Gastroesophageal sphincter (tissue), 4 donors: ENCODE measurements at regions not wholly inside any gene's neighbourhood (a gene's known extent, or its start where the extent isn't known, plus 50 kb on each side); places are given as distances from the start of the nearest gene placed in this dataset.

ENCODE experiments used
- ATAC-seq: fragments of 150-250 bp; one replicate; pipeline ENCODE4 v1.9.1; 2016; ENCODE audit warnings: mild to moderate bottlenecking, moderate library complexity
- H3K27ac ChIP-seq, 4 donors: fragments of 200-600 bp; sonication (generic) in 3 of 4; 1 replicate in 3 of 4; 2 replicates in 1 of 4; pipeline ENCODE4 v1.5.1; 2016 to 2019
- H3K27me3 ChIP-seq: fragments of 200-600 bp; sonication (generic); one replicate; pipeline ENCODE4 v1.5.1; 2019
- H3K36me3 ChIP-seq, 2 donors: fragments of 200-600 bp; sonication (generic); one replicate each; pipeline ENCODE4 v1.5.1; 2019; ENCODE audit warnings: control low read depth in 1 of 2
- H3K4me1 ChIP-seq, 3 donors: fragments of 200-600 bp; sonication (generic); 1 replicate in 2 of 3; 2 replicates in 1 of 3; pipeline ENCODE4 v1.5.1; 2016 to 2019; ENCODE audit warnings: control low read depth in 2 of 3
- H3K4me3 ChIP-seq, 2 donors: fragments of 200-600 bp; sonication (generic); one replicate each; pipeline ENCODE4 v1.5.1; 2019; ENCODE audit warnings: mild to moderate bottlenecking in 1 of 2, moderate library complexity in 1 of 2
- H3K9me3 ChIP-seq, 3 donors: fragments of 200-600 bp; sonication (generic); one replicate each; pipeline ENCODE4 v1.5.1; 2017 to 2019; ENCODE audit warnings: control low read depth in 2 of 3
- CTCF ChIP-seq, 4 experiments: fragments of 200-600 bp in 2 of 4; fragments of 450-650 bp in 2 of 4; sonication (generic) in 1 of 4; IDR thresholded peaks; one replicate each; pipeline ENCODE4 v1.5.1; 2017 to 2019; ENCODE audit warnings: antibody characterized with exemption in 4 of 4, mild to moderate bottlenecking in 2 of 4, moderate library complexity in 2 of 4
- EP300 ChIP-seq: sonication (generic); formaldehyde crosslinking; IDR thresholded peaks from one replicate; pipeline ENCODE4 v1.6.1; 2017; ENCODE audit warnings: antibody characterized with exemption, mild to moderate bottlenecking
- POLR2A ChIP-seq, 2 donors: fragments of 450-650 bp; IDR thresholded peaks; one replicate each; pipeline ENCODE4 v1.6.1; 2017; ENCODE audit warnings: antibody characterized with exemption in 2 of 2, mild to moderate bottlenecking in 2 of 2, moderate library complexity in 1 of 2
- POLR2AphosphoS5 ChIP-seq: sonication (generic); formaldehyde crosslinking; IDR thresholded peaks from one replicate; pipeline ENCODE4 v1.6.1; 2017; ENCODE audit warnings: antibody characterized with exemption
- WGBS, 2 donors: methylation state at CpG; one replicate each; pipeline ENCODE4 v1.1.5; 2018; ENCODE audit warnings: low coverage in 1 of 2; 5-methylcytosine and 5-hydroxymethylcytosine counted together

GRCh38 chr13:99104396-99104795 lies 96.3 kb upstream of the UBAC2 start:
- TF ChIP-seq CTCF (IDR thresholded peaks at IDR 0.05) (no peak), EP300 (no peak), POLR2AphosphoS5 (no peak), POLR2A (IDR thresholded peaks at IDR 0.05) (no peak)
- Histone ChIP-seq H3K27ac (no peak overlapping the region), H3K36me3 (no peaks in the 10 kb centered on the region), H3K9me3 (no peaks in the 10 kb centered on the region), H3K4me1 (no peaks in the 10 kb centered on the region), H3K4me3 (no peak overlapping the region), H3K27me3 (peaks cover 3% of the 10 kb centered on the region)
- WGBS, 2 donors = 76 to 93% methylated on average over 7 to 9 of the region's 9 CpGs
- no peak for ATAC-seq

DNA sequence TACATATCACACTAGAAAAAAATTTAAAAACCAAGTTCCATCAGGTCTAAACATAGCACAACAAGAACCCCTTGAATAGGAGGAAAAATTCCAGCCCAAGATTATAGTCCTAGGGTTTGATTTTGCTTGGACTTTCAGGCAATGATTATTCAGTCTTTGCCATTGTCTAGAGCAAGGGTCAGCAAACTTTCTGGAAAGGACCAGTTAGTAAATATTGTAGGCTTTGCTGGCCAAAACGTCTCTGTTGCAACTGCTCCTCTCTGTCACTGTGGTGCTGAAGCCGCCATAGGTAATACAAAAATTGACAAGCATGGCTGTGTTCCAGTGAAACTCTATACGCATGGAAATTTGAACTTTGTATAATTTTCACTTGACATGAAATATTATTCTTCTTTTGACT lies 95.5 kb upstream of the UBAC2 start:
- no peak for TF ChIP-seq EP300
- TF ChIP-seq POLR2AphosphoS5 = no peak
- TF ChIP-seq CTCF (IDR thresholded peaks at IDR 0.05) = no peak
- no peak for TF ChIP-seq POLR2A (IDR thresholded peaks at IDR 0.05)
- ATAC-seq = no peak
- WGBS, 2 donors = 88 to 95% methylated on average over 3 of the region's 3 CpGs

GRCh38 chr13:99113351-99113750 lies 87.3 kb upstream of the UBAC2 start:
- TF ChIP-seq POLR2A (IDR thresholded peaks at IDR 0.05) = no peak
- TF ChIP-seq CTCF (IDR thresholded peaks at IDR 0.05) = no peak
- no peak for TF ChIP-seq EP300
- no peak for TF ChIP-seq POLR2AphosphoS5
- no peak overlapping the region for H3K4me3 ChIP-seq
- H3K27me3 ChIP-seq = no peaks in the 10 kb centered on the region
- H3K36me3 ChIP-seq = no peaks in the 10 kb centered on the region
- ATAC-seq = no peak
- 65% methylated on average over 2 of the region's 5 CpGs; no CpG with 5 or more reads in 1 of the 2 donors for WGBS, 2 donors
- no peaks in the 10 kb centered on the region for H3K4me1 ChIP-seq
- no peaks in the 10 kb centered on the region for H3K9me3 ChIP-seq
- no peak overlapping the region for H3K27ac ChIP-seq

More for the DNA sequence above, 95.5 kb upstream of the UBAC2 start:
- Histone ChIP-seq H3K27ac (no peak overlapping the region), H3K36me3 (no peaks in the 10 kb centered on the region), H3K9me3 (no peaks in the 10 kb centered on the region), H3K27me3 (peaks cover 3% of the 10 kb centered on the region), H3K4me1 (no peaks in the 10 kb centered on the region), H3K4me3 (no peak overlapping the region)

DNA sequence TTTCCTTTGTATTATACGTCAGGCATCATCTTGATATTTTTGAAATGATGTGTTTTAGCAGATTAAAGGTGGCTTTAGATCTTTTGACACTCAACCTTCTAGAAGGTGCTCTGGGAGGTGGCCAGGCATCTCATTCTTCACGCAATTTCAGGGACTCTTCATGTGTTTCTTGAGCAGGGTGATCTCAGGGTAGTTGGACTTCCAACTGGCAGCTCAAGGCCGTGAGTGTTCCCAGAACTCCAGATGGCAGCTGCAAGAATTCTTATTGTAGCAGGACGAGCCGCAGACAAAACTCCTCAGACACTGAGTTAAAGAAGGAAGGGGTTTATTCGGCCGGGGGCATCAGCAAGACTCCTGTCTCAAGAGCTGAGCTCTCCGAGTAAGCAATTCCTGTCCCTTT lies 82.5 kb upstream of the UBAC2 start:
- WGBS, 2 donors = 56 to 84% methylated on average over 2 to 7 of the region's 8 CpGs
- no peak for ATAC-seq

More for the DNA sequence above, 82.5 kb upstream of the UBAC2 start:
- Histone ChIP-seq H3K27ac (no peak overlapping the region), H3K27me3 (no peaks in the 10 kb centered on the region), H3K9me3 (no peaks in the 10 kb centered on the region), H3K4me1 (peaks cover 0 to 4% (median 0%) of the 10 kb centered on the region in 3 donors), H3K36me3 (no peaks in the 10 kb centered on the region), H3K4me3 (no peak overlapping the region)
- TF ChIP-seq POLR2AphosphoS5 (no peak), POLR2A (IDR thresholded peaks at IDR 0.05) (no peak), EP300 (no peak), CTCF (IDR thresholded peaks at IDR 0.05) (no peak)
